ENCODE measurements at regions not wholly inside any gene's neighbourhood (a gene's known extent, or its start where the extent isn't known, plus 50 kb on each side); places are given as distances from the start of the nearest gene placed in this dataset.
"Not testable (repeated sequence)": the region's sequence is repeated elsewhere in the genome, so short reads cannot be mapped to it uniquely, and the experiment has no call there.

DNA sequence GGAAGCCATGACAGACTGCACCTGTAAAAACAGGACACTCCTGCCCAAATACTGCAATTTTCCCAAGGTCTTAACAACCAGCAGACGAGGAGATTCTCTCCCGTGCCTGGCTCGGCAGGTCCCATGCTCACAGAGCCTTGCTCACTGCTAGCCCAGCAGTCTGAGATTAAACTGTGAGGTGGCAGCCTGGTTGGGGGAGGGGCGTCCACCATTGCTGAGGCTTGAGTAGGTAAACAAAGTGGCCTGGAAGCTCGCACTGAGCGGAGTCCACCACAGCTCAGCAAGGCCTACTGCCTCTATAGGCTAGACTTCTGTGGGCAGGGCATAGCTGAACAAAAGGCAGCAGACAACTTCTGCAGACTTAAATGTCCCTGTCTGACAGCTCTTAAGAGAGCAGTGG, 80.3 kb downstream of the ANXA5 start:
- not testable (repeated sequence) for H3K4me3 Mint-ChIP-seq, H3K9me3 Mint-ChIP-seq, H3K36me3 Mint-ChIP-seq, DNase-seq, H3K4me1 Mint-ChIP-seq, H3K27ac Mint-ChIP-seq
- H3K27me3 Mint-ChIP-seq (ENCODE audit: low read depth in 3 of 3): peaks cover 3 to 13% (median 6%) of the 10 kb centered on the region in 3 donors

DNA sequence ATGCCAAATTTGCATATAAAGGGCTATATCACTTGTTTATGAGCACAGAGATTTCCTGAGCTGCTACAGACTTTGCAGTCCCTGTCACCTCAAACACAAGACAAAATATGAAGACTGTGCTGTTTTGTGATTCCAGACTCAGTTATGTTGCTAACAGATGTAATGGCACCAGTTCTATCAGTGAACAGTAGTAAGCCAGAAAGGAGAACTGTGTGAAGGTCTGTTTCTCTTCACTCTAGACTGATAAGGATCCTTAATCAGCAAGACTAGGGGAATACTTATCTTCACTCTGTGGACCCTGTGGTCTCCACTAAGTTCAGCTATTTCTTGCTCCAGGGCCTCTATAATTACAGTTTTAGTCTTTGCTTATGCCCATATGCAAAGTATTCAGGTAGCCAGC, 82.7 kb downstream of the ANXA5 start:
- H3K4me3 Mint-ChIP-seq: no peak overlapping the region
- H3K36me3 Mint-ChIP-seq: no peaks in the 10 kb centered on the region
- H3K4me1 Mint-ChIP-seq: no peaks in the 10 kb centered on the region
- no peak overlapping the region for H3K27ac Mint-ChIP-seq
- no peak for DNase-seq
- peaks cover 0 to 10% (median 0%) of the 10 kb centered on the region in 6 donors for H3K9me3 Mint-ChIP-seq
- peaks cover under 1 to 13% (median 3%) of the 10 kb centered on the region in 3 donors for H3K27me3 Mint-ChIP-seq (ENCODE audit: low read depth in 3 of 3)

DNA sequence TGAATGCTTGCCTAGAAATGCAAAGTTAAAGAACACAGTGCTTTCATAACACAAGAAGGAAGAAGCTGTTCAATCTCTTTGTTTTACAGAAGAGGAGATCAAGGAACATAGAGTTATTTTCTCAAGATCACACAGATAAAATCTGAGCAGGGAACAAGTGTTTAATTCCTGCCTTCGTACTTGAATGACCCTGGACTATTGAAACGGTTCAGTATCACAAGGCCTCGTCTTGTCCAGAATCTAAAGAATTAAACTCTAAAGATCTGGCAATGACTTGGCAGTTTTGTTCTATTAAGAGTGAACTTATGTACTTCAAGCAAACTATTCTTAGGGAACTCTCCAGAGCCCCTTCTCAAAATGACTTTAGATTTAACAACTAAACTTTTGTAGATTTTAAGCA, 97.7 kb downstream of the ANXA5 start:
- Mint-ChIP-seq H3K4me1 (no peaks in the 10 kb centered on the region), H3K27me3 (ENCODE audit: low read depth in 3 of 3) (peaks cover 2 to 6% (median 3%) of the 10 kb centered on the region in 3 donors), H3K4me3 (no peak overlapping the region), H3K27ac (no peak overlapping the region), H3K9me3 (peaks cover 0 to 2% (median 0%) of the 10 kb centered on the region in 6 donors), H3K36me3 (no peaks in the 10 kb centered on the region)
- no peak for DNase-seq

DNA sequence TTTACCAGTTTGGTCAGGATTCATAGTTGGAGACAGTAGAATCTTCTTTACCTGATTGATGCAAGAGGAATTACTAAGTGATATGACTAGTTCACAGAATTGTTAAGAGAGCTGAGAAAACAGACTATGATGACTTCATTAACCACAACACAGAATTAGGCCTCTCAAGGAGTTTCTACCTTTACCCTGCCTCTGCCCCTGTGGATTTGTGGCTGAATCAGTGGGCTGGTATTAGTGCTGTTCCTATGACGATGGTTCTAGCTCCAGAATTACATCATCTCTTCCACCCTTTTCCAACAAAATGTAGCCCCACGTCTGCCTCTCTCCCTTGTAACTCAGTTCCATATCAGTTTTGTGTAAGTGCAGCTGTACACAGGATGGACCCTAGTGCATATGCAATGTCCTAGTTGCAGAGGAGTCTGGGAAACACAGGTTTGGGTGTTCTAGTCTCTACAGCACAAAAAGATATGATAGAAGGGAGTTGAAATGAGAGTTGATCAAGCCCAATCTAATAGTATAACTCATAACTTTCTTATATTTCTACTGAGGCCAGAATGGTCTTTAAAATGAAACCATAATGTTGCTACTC, 99.3 kb downstream of the ANXA5 start:
- Mint-ChIP-seq H3K4me1 (no peaks in the 10 kb centered on the region), H3K27me3 (ENCODE audit: low read depth in 3 of 3) (peaks cover 0 to 3% (median 2%) of the 10 kb centered on the region in 3 donors), H3K9me3 (peaks cover 0 to 2% (median 0%) of the 10 kb centered on the region in 6 donors), H3K36me3 (no peaks in the 10 kb centered on the region), H3K27ac (no peak overlapping the region), H3K4me3 (no peak overlapping the region)
- DNase-seq: no peak

DNA sequence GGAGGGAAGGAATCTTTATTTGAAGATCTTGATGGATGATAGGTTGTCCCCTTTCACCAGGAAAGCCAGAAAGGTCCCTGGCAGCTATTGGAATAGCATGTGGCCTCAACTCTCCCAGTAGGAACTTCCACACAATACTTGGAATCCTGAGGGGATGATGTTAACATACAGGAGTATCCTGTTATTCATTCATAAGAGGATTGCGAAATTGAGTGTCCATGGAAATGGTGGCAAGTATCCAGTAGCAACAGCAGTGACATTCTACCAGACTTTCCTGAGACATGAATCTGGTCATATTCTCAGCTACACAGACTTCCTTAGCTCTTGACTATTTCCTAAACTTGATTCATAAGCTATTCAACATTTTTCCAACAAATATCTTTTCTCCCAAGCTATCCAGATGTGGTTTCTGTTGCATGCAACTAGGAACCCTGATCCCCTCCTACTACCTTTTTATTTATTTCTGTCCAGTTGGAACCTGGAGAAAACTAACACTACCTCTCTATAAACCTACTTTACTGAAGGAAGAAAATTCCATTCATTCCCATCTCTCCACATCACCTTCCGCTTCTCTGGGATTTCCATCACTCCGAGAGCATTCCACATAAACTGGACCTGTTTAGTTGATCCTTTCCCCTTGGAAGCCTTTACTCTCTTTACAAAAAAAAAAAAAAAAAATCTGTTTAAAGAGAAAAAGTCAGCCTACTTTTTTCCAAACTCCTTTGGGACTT, 101.8 kb downstream of the ANXA5 start:
- Mint-ChIP-seq H3K9me3 (peaks cover 0 to 7% (median 0%) of the 10 kb centered on the region in 6 donors), H3K4me3 (no peak overlapping the region)

DNA sequence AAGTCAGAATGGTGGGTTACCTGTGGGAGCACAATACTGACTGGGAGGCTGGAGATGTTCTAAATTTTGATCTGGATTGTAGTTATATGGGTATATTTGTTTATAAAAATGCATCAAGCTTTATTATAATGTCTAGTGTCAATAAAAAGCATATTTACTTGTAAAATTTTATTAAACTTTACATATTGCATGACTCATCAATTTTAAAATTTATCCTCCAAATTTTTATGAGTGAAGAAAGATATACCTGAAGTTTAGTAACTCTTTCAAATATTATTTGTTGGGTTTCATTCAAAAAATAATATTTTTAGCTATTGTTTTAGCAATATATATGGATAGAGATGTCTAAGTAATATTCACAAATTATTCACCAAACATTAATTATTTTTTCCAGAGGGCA, 103.0 kb downstream of the ANXA5 start:
- Mint-ChIP-seq H3K4me3 (no peak overlapping the region), H3K27me3 (ENCODE audit: low read depth in 3 of 3) (peaks cover 0 to 5% (median 0%) of the 10 kb centered on the region in 3 donors), H3K36me3 (no peaks in the 10 kb centered on the region), H3K9me3 (peaks cover 0 to 7% (median 0%) of the 10 kb centered on the region in 6 donors), H3K27ac (no peak overlapping the region), H3K4me1 (no peaks in the 10 kb centered on the region)
- no peak for DNase-seq

More for the DNA sequence above, 101.8 kb downstream of the ANXA5 start:
- Mint-ChIP-seq H3K27ac (no peak overlapping the region), H3K4me1 (no peaks in the 10 kb centered on the region), H3K27me3 (ENCODE audit: low read depth in 3 of 3) (peaks cover 0 to 3% (median 0%) of the 10 kb centered on the region in 3 donors), H3K36me3 (no peaks in the 10 kb centered on the region)
- no peak for DNase-seq

DNA sequence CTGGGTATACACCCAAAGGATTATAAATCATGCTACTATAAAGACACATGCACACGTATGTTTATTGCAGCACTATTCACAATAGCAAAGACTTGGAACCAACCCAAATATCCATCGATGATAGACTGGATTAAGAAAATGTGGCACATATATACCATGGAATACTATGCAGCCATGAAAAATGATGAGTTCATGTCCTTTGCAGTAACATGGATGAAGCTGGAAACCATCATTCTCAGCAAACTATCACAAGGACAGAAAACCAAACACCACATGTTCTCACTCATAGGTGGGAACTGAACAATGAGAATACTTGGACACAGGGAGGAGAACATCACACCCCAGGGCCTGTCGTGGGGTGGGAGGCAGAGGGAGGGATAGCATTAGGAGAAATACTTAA, 104.5 kb downstream of the ANXA5 start:
- H3K36me3 Mint-ChIP-seq; DNase-seq; H3K27me3 Mint-ChIP-seq (ENCODE audit: low read depth in 3 of 3); H3K4me3 Mint-ChIP-seq; H3K27ac Mint-ChIP-seq; H3K4me1 Mint-ChIP-seq: not testable (repeated sequence)
- peaks cover 0 to 11% (median 0%) of the 10 kb centered on the region in 6 donors for H3K9me3 Mint-ChIP-seq

DNA sequence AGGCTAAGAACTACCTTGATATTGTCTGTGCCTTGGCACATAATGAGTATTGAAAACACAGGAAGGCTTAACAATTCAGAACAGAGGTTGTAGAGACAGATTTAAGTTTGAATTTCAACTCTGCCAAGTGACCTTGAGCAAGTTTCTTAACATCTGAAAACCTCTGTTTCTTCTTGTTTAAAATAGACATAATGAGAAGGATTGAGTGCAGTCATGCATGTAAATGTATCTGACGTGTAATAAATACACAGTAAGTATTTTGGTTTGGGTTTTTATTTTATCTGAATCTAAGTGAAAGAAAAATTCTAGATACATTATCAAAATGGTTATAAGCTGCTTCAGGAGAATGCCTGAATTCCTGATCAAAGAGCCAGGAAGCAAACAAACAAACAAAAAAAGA, 111.9 kb downstream of the ANXA5 start:
- no peak for DNase-seq
- H3K36me3 Mint-ChIP-seq: no peaks in the 10 kb centered on the region
- H3K27ac Mint-ChIP-seq: no peak overlapping the region
- peaks cover 0 to 8% (median 0%) of the 10 kb centered on the region in 6 donors for H3K9me3 Mint-ChIP-seq
- no peak overlapping the region for H3K4me3 Mint-ChIP-seq
- H3K27me3 Mint-ChIP-seq (ENCODE audit: low read depth in 3 of 3): peaks cover 6 to 9% (median 7%) of the 10 kb centered on the region in 3 donors
- no peaks in the 10 kb centered on the region for H3K4me1 Mint-ChIP-seq

DNA sequence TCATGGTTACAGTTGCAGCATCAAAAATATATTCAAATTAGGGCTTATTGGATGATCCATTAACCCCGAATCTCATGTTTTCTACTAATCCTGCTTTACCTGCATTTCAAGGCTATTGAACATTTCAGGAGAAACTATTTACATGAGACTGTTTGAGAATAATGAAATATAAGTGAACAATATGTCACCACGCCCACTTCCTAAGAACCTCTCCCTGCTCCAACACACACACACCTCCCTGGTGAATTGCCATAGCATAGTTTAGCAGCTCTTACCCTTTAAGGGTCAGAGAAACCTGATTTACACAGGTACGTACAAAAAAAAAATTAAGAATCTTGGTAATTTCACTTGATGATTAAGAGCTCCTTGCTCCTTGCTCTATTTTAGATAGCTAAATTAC, 113.4 kb downstream of the ANXA5 start:
- Mint-ChIP-seq H3K9me3 (peaks cover 0 to 7% (median 0%) of the 10 kb centered on the region in 6 donors), H3K4me3 (no peak overlapping the region), H3K27ac (no peak overlapping the region), H3K36me3 (no peaks in the 10 kb centered on the region), H3K27me3 (ENCODE audit: low read depth in 3 of 3) (peaks cover 2 to 10% (median 9%) of the 10 kb centered on the region in 3 donors), H3K4me1 (no peaks in the 10 kb centered on the region)
- no peak for DNase-seq

DNA sequence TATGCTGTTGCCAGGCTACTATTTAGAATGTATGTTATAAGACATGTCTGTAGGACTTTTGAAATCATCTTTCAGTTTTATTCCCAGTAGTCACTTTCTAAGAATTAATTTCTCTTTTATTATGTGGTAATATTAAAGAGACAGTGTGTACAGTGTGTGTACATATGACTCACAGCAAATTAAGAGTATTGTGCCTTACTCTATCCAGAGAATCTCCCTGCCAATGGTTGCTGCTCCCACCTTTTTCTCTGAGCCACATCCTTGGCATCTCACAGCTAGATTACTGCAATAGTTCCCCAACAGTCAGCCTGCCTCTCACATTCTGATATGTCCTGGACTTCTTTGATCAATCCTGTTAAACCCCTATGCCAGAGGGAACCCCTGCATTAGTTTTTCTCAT, 114.5 kb downstream of the ANXA5 start:
- Mint-ChIP-seq H3K27me3 (ENCODE audit: low read depth in 3 of 3) (peaks cover 2 to 8% (median 5%) of the 10 kb centered on the region in 3 donors), H3K9me3 (peaks cover 0 to 3% (median 0%) of the 10 kb centered on the region in 6 donors), H3K4me1 (no peaks in the 10 kb centered on the region), H3K4me3 (no peak overlapping the region), H3K36me3 (no peaks in the 10 kb centered on the region), H3K27ac (no peak overlapping the region)
- no peak for DNase-seq

DNA sequence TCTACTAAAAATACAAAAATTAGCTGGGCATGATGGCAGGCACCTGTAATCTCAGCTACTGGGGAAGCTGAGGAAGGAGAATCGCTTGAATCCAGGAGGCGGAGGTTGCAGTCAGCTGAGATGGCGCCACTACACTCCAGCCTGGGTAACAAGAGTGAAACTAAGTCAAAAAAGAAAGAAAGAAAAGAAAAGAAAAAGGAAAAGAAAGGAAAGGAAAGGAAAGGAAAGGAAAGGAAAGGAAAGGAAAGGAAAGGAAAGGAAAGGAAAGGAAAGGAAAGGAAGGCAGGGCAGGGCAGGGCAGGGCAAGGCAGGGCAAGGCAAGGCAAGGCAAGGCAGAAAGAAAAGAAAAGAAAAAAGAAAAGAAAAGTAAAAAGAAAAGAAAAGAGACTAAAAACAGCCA, 121.4 kb downstream of the ANXA5 start:
- H3K27ac Mint-ChIP-seq, H3K36me3 Mint-ChIP-seq, H3K4me3 Mint-ChIP-seq, H3K4me1 Mint-ChIP-seq, DNase-seq, H3K9me3 Mint-ChIP-seq: not testable (repeated sequence)
- H3K27me3 Mint-ChIP-seq (ENCODE audit: low read depth in 3 of 3): peaks cover 1 to 14% (median 4%) of the 10 kb centered on the region in 3 donors

DNA sequence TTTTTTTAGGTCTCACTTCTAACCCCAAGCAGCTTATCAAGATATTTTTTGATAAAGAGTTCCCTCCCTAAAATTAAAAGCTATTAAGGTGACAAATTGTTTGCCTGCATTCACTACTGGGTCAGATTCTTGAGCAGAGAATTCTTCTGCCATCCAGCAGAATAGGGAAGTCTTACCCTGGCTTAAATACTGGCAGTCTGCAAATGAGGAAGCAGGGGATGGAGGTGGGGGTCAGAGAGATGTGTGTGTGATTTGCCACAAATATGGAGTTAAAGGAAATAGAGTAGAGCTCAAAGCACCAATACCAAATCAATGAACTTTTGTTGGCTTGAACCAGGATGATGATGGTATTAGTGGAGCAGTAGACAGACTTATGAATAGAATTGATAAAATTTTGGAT, 122.2 kb downstream of the ANXA5 start:
- Mint-ChIP-seq H3K9me3 (peaks cover 0 to 2% (median 0%) of the 10 kb centered on the region in 6 donors), H3K36me3 (no peaks in the 10 kb centered on the region), H3K4me1 (no peaks in the 10 kb centered on the region), H3K4me3 (no peak overlapping the region), H3K27me3 (ENCODE audit: low read depth in 3 of 3) (peaks cover 1 to 16% (median 4%) of the 10 kb centered on the region in 3 donors), H3K27ac (no peak overlapping the region)
- no peak for DNase-seq

DNA sequence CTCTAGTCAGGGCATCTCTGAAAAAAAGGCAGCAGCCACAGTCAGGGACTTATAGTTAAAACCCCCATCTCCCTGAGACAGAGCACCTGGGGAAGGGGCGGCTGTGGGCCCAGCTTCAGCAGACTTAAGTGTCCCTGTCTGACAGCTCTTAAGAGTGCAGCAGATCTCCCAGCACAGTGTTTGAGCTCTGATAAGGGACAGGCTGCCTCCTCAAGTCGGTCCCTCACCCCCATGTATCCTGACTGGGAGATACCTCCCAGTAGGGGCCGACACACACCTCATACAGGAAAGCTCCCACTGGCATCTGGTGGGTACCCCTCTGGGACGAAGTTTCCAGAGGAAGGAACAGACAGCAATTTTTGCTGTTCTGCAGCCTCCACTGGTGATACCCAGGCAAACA, 129.0 kb downstream of the ANXA5 start:
- H3K4me1 Mint-ChIP-seq: no peaks in the 10 kb centered on the region
- no peaks in the 10 kb centered on the region for H3K36me3 Mint-ChIP-seq
- no peak for DNase-seq

DNA sequence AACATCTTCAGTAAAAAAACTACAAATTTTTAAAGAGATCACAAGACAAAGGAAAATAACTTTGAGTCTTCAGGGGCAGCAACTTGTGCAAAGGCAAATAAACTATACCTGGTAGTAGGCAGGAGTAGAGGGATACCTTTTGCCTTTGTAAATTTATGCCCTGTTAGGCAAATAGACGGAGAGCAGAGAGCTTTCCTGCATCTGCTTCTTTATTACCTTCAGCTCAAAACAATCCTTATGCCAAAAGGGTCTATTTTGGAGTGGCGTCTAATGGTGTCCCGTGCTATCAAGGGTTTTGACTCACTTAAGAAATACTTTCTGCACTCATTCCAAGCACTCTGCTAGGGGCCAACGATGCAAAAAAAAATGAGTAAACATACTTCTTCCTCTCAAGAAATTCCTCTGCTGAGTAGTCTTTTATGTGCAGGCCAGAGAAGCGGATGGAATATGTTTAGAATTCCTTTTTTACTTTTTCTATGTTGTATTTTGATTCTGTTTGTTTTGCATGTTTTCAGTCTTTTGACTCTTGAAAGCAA, 131.9 kb downstream of the ANXA5 start:
- Mint-ChIP-seq H3K36me3 (no peaks in the 10 kb centered on the region), H3K4me3 (no peak overlapping the region), H3K27me3 (ENCODE audit: low read depth in 3 of 3) (peaks cover 2 to 14% (median 3%) of the 10 kb centered on the region in 3 donors), H3K27ac (no peak overlapping the region), H3K9me3 (peaks cover 0 to 2% (median 0%) of the 10 kb centered on the region in 6 donors), H3K4me1 (no peaks in the 10 kb centered on the region)
- no peak for DNase-seq

More for the DNA sequence above, 129.0 kb downstream of the ANXA5 start:
- H3K27ac Mint-ChIP-seq: no peak overlapping the region
- H3K4me3 Mint-ChIP-seq: no peak overlapping the region
- H3K27me3 Mint-ChIP-seq (ENCODE audit: low read depth in 3 of 3): peaks cover 1 to 14% (median 6%) of the 10 kb centered on the region in 3 donors
- peaks cover 0 to 2% (median 0%) of the 10 kb centered on the region in 6 donors for H3K9me3 Mint-ChIP-seq
